RWPE2 (cell line): ENCODE measurements at regions not wholly inside any gene's neighbourhood (a gene's known extent, or its start where the extent isn't known, plus 50 kb on each side); places are given as distances from the start of the nearest gene placed in this dataset.

Experiments
- ATAC-seq: fragments of 200-7000 bp; cut with Tn5 transposase; 3 replicates; pipeline ENCODE4 v1.9.1; 2021; ENCODE audit warnings: low read depth
- DNase-seq: peaks from one replicate; pipeline ENCODE4 v3.0.0-alpha.2; 2020; ENCODE audit warnings: low spot score
- H3K27ac ChIP-seq: fragments of 450-650 bp; 2 replicates; pipeline ENCODE4 v1.5.1; 2017; ENCODE audit warnings: mild to moderate bottlenecking; ENCODE audit not compliant: poor library complexity, severe bottlenecking
- H3K27me3 ChIP-seq: fragments of 250-450 bp; sonication (Bioruptor Pico); 2 replicates; pipeline ENCODE4 v1.5.1; 2021; ENCODE audit warnings: mild to moderate bottlenecking, moderate library complexity; ENCODE audit not compliant: insufficient read depth, poor library complexity, severe bottlenecking
- H3K36me3 ChIP-seq: fragments of 250-450 bp; sonication (Bioruptor Pico); 2 replicates; pipeline ENCODE4 v1.5.1; 2020; ENCODE audit warnings: low read depth, mild to moderate bottlenecking, moderate library complexity
- H3K4me1 ChIP-seq: fragments of 250-450 bp; sonication (Bioruptor Pico); 2 replicates; pipeline ENCODE4 v1.5.1; 2021; ENCODE audit warnings: mild to moderate bottlenecking, moderate library complexity; ENCODE audit not compliant: insufficient read depth, poor library complexity, severe bottlenecking
- H3K4me3 ChIP-seq: fragments of 250-450 bp; sonication (Bioruptor Pico); 2 replicates; pipeline ENCODE4 v1.5.1; 2021; ENCODE audit warnings: mild to moderate bottlenecking, moderate library complexity; ENCODE audit not compliant: severe bottlenecking
- H3K9me3 ChIP-seq: fragments of 250-450 bp; sonication (Bioruptor Pico); 2 replicates; pipeline ENCODE4 v1.5.1; 2021; ENCODE audit warnings: mild to moderate bottlenecking, moderate library complexity; ENCODE audit not compliant: severe bottlenecking
- CTCF ChIP-seq: fragments of 450-650 bp; IDR thresholded peaks from one replicate; pipeline ENCODE4 v1.5.1; 2017; ENCODE audit warnings: mild to moderate bottlenecking, moderate library complexity; ENCODE audit not compliant: poor library complexity, severe bottlenecking

DNA sequence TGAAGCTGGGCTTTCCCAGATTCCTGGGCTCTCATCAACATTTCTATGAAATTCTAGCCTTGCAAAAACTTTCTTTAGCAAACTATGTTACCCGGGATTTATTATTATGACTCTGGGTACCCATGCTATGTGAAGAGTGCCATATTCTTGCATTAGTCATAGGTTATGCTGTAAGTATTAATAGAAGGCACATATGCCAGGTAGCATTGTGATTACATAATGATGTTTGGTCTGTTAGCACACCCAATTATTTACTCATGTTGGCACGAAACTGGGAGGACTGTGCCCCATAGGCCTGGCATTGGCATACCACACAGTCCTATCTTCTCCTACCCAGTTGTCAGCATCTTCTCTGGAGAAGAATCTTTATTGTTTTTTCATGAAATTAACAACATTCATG lies 171.0 kb downstream of the SLC4A3 start:
- no peak for DNase-seq
- no peak for TF ChIP-seq CTCF
- H3K27me3 ChIP-seq: no peaks in the 10 kb centered on the region
- H3K27ac ChIP-seq: no peak overlapping the region
- H3K9me3 ChIP-seq: no peaks in the 10 kb centered on the region
- no peaks in the 10 kb centered on the region for H3K36me3 ChIP-seq
- H3K4me3 ChIP-seq: no peak overlapping the region
- ATAC-seq: no peak
- no peaks in the 10 kb centered on the region for H3K4me1 ChIP-seq

- Histone ChIP-seq H3K4me1 (no peaks in the 10 kb centered on the region), H3K27me3 (no peaks in the 10 kb centered on the region), H3K4me3 (no peak overlapping the region), H3K36me3 (no peaks in the 10 kb centered on the region), H3K9me3 (no peaks in the 10 kb centered on the region), H3K27ac (no peak overlapping the region)
- no peak for TF ChIP-seq CTCF
- no peak for DNase-seq
- no peak for ATAC-seq
Measured at GRCh38 chr2:219803294-219803693, 175.9 kb downstream of the SLC4A3 start.

GRCh38 chr2:219810895-219811294 lies 183.5 kb downstream of the SLC4A3 start:
- no peak for TF ChIP-seq CTCF
- Histone ChIP-seq H3K36me3 (no peaks in the 10 kb centered on the region), H3K9me3 (no peaks in the 10 kb centered on the region), H3K27me3 (no peaks in the 10 kb centered on the region), H3K27ac (no peak overlapping the region), H3K4me1 (no peaks in the 10 kb centered on the region), H3K4me3 (no peak overlapping the region)
- no peak for ATAC-seq
- DNase-seq: no peak

- no peak overlapping the region for H3K4me3 ChIP-seq
- ATAC-seq (no peak), DNase-seq (no peak)
- H3K27ac ChIP-seq: no peak overlapping the region
- no peaks in the 10 kb centered on the region for H3K36me3 ChIP-seq
- TF ChIP-seq CTCF: no peak
- no peaks in the 10 kb centered on the region for H3K4me1 ChIP-seq
- no peaks in the 10 kb centered on the region for H3K27me3 ChIP-seq
- no peaks in the 10 kb centered on the region for H3K9me3 ChIP-seq
Measured at GRCh38 chr2:219812672-219813071, 185.2 kb downstream of the SLC4A3 start.

DNA sequence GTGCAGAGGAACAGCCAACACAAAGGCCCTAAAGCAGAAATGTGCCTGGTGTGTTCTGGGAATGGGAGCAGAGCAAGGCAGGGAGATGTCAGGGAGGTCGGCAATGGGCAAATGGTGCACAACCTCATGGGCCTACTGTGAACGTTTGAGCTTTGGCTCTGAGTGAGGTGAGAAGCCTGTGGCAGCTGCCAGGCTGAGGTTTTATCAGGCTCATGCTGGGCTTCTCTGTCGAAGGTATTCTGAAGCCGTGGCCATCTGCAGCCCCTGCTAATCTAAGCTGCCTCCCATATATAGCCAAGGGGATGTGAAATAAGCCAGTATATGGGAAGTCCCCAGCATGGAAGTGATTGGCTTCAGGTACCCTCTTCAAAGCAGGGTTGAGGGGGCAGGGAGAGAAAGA lies 193.3 kb downstream of the SLC4A3 start:
- DNase-seq (no peak), ATAC-seq (no peak)
- H3K4me3 ChIP-seq: no peak overlapping the region
- no peak for TF ChIP-seq CTCF
- H3K9me3 ChIP-seq: no peaks in the 10 kb centered on the region
- no peaks in the 10 kb centered on the region for H3K27me3 ChIP-seq
- no peaks in the 10 kb centered on the region for H3K4me1 ChIP-seq
- no peaks in the 10 kb centered on the region for H3K36me3 ChIP-seq
- no peak overlapping the region for H3K27ac ChIP-seq
